SW 1271 (cell line): ENCODE measurements at regions not wholly inside any gene's neighbourhood (a gene's known extent, or its start where the extent isn't known, plus 50 kb on each side); places are given as distances from the start of the nearest gene placed in this dataset.

ENCODE experiments used
- DNase-seq, 2 experiments: peaks; one replicate each; lab custom pipeline; 2025; lab: John Stamatoyannopoulos, UW

DNA sequence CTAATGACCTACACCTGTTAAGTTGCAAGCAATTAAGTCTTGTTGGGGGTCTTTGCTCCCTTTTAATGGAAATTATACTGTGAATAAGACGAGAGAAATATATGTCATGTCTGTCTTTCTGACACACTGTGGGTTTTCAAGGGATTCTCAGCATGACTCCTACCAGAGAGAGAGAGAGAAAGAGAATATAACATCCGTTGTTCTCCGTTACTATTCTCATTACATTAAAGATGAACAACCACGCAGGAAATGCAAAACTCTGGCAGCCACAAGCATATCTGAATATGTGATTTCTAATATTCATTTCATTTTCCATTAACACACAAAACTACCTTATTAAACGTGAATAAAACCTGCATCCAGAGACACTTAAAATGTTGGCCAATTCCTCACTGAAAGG lies 67.3 kb upstream of the EGLN3 start:
- no peak for DNase-seq

DNA sequence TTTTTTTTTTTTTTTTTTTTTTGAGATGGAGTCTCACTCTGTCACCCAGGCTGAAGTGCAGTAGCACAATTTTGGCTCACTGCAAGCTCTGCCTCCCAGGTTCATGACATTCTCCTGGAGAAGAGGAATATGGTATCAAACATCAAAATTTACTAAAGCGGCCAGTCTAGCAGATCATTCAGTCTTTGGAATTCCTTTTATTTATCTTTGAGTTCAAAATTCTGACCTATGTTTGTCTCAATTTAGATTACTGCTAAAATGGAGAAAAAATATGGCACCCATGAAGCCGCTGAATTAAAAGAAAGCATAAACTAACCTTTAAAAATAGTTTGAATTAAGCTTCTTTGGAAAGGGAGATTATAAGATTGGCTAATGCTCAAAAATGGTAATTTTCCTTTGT lies 64.5 kb upstream of the EGLN3 start:
- no peak for DNase-seq

GRCh38 chr14:34014936-34015335 lies 64.1 kb upstream of the EGLN3 start:
- no peak for DNase-seq

DNA sequence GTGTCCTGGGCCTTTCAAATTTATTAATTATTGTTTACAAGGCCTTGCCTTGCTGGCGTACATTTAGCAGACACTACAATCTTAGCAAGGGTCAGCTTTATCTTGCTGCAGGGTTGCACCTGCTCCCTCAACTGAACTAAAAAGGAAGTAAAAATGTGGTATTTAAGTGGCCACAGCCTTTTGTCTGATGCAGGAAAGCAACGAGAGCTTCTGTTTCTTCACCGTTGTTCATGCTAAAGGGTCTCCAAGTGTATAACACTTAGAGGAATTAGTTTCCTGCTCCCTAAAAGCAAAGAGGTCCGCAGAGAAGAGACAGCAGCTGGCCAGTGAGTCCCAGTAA lies 62.8 kb upstream of the EGLN3 start:
- DNase-seq: no peak

DNA sequence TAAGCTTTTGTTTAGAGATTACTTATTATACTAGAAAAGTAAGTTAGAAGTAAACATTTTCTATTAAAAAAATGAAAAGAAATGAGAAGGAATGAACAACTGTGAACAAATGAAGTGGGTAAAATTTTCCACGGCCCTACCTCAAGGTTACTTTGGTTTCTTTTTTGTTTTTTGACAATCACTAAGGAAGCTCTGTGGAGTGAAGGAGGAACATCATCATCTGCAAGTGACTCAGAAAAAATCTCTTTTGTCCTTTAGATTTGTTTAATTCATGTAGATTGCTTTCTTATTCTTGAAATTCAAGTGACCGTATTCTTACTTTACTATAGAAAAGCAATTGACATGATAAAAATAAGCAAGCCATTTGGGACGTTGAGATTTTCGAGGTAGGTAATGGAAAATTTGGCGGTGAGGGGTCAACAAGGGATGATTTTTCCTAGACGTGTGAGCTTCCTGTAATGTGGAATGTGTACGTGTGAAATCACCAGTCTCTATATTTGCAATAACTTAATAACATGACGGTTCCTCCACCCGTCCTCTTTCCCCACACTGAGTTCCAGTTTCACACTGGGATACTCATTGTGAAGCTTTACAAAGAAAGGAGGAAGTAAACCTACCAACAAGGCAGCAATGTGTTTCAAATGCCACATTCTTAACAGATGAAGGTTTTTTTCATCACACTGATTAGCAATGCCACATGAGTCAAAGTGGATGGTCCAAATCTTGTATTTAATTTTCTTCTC lies 62.3 kb upstream of the EGLN3 start:
- no peak for DNase-seq

DNA sequence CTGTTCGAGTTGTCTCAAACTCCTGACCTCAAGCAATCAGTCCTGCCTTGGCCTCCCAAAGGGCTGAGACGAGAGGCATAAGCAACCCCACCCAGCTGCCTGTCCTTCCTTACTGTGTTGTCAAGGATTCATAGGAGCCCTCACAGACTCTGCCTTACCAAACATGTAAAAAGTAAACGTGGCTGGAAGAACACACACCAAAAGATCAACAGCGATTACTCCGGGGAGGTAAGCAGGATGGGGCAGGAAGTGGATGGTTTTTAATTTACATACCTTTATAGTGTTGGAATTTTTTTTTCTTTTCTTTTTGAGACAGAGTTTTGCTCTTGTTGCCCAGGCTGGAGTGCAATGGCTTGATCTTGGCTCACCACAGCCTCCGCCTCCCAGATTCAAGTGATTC lies 61.5 kb upstream of the EGLN3 start:
- no peak for DNase-seq

DNA sequence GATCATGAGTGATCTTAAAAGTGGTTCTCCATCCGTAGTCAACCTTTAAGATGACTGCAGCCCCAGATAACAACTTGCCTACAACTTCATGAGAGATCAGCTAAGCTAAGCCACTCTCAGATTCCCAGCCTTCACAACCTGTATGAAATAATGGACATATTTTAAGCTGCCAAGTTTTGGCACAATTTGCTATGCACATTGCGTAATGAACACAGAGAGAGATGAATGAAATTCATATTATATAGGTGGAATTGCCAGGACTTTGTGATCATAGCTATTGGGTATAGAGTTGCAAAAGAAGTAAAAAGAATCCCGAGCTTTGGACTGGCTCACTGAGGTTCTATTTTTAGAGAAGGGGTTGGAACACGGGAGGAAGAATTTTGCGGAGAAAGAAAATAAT lies 59.1 kb upstream of the EGLN3 start:
- no peak for DNase-seq

GRCh38 chr14:34007902-34008301 lies 57.0 kb upstream of the EGLN3 start:
- DNase-seq: no peak

DNA sequence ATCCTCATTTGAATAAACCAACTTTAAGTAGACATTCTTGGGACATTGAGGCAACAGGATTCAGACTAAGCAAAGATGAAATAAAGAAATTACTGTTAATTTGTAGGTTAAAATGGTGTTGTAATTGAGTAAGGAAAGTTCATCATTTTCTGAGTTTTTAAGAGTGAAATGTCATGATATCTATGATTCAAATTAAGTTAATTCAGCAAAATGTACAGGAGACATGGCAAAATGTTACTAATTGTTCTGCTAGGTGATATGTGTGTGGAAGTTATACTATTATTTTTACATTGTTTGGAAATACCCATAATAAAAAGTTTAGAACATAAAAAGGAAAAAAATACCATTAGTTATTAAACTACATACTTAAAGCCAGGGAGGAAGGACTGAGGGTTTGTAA lies 55.0 kb upstream of the EGLN3 start:
- DNase-seq: no peak

GRCh38 chr14:34004881-34005280 lies 54.0 kb upstream of the EGLN3 start:
- DNase-seq: no peak

- DNase-seq: no peak
Observed at GRCh38 chr14:34003691-34004090, 52.8 kb upstream of the EGLN3 start.

GRCh38 chr14:34003082-34003668 lies 52.3 kb upstream of the EGLN3 start:
- no peak for DNase-seq
